ENCODE measurements at regions not wholly inside any gene's neighbourhood (a gene's known extent, or its start where the extent isn't known, plus 50 kb on each side); places are given as distances from the start of the nearest gene placed in this dataset.

- no peak for TF ChIP-seq CTCF (IDR thresholded peaks at IDR 0.05)
- no peak for TF ChIP-seq POLR2A (IDR thresholded peaks at IDR 0.05)
Measured at GRCh38 chr7:113405296-113406056, 287.1 kb upstream of the SMIM30 start.

Data from uterus (tissue), 2 donors.